Stimulated activated CD4-positive, alpha-beta T cell treated with anti-CD3 and anti-CD28 coated beads, Interleukin-1b, Interleukin-23, amount 100 ng/mL, for 24 hours (primary cell): ENCODE measurements at regions not wholly inside any gene's neighbourhood (a gene's known extent, or its start where the extent isn't known, plus 50 kb on each side); places are given as distances from the start of the nearest gene placed in this dataset.

ENCODE experiments used
- DNase-seq, 4 experiments: peaks; one replicate each; pipeline ENCODE4 v3.0.0-alpha.2; 2020; ENCODE audit warnings: low read depth in 4 of 4, low spot score in 1 of 4

GRCh38 chr2:13576406-13577036 is 859.8 kb downstream of the TRIB2 start:
- DNase-seq = no peak

DNA sequence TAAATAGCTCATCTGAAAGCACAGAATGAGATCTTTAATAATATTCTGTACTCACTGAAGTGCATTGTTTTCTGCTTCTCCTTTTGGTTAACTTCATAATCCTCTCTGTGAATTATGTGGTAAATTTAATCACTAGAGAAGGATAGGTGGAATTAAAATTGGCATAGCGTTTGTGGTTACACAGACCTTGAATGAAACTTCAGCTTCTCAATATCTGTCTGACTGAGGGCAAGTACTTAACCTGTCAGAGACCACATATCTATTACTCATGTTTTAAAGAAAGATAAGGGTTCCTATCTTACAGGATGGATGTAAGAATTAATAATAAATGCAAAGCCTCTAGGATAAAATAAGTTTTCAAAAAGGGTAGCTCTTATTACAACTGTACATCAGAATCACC is 861.8 kb downstream of the TRIB2 start:
- no peak for DNase-seq

GRCh38 chr2:13581471-13581870 is 864.7 kb downstream of the TRIB2 start:
- DNase-seq = no peak

GRCh38 chr2:13583609-13584008 is 866.9 kb downstream of the TRIB2 start:
- no peak for DNase-seq

DNA sequence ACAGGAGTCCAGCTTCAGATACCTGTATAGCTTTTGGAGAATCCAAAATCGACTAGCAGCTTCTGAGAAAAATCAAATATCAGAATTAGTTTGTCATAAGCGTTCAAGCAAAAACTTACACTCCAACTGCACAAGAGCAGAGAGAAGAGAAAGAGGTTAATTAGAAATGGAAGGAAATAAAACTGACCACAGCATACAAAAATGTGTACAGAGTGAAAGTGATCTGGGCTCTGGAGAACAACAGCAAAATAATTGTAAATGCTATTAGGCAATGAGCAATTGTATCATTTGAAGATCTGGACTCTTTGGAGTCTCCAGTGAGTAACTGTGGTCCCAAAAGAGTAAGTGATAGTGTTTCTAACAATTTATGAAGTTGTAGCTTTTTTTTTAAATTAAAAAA is 867.3 kb downstream of the TRIB2 start:
- DNase-seq = no peak

- DNase-seq = no peak
Observed at GRCh38 chr2:13585732-13586131, 869.0 kb downstream of the TRIB2 start.

DNA sequence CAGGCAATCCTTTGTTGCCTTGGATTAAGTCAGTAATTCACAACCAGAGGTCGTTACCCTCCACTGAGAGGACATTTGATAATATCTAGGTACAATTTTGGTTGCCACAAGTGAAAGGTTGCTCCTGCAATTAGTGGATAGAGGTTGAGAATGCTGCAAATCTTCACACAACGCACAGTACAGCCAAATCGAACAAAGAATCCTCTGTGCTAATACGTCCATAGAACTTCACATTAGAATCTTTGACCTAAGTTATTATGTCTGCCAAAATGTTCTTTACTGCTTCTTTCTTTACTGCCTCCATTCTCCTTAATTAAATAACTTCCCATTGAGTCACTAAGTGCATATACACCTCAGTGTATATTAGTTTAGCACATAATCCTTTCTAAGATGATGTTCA is 879.5 kb downstream of the TRIB2 start:
- no peak for DNase-seq

GRCh38 chr2:13597176-13597575 is 880.4 kb downstream of the TRIB2 start:
- no peak for DNase-seq

GRCh38 chr2:13601506-13601905 is 884.8 kb downstream of the TRIB2 start:
- no peak for DNase-seq

DNA sequence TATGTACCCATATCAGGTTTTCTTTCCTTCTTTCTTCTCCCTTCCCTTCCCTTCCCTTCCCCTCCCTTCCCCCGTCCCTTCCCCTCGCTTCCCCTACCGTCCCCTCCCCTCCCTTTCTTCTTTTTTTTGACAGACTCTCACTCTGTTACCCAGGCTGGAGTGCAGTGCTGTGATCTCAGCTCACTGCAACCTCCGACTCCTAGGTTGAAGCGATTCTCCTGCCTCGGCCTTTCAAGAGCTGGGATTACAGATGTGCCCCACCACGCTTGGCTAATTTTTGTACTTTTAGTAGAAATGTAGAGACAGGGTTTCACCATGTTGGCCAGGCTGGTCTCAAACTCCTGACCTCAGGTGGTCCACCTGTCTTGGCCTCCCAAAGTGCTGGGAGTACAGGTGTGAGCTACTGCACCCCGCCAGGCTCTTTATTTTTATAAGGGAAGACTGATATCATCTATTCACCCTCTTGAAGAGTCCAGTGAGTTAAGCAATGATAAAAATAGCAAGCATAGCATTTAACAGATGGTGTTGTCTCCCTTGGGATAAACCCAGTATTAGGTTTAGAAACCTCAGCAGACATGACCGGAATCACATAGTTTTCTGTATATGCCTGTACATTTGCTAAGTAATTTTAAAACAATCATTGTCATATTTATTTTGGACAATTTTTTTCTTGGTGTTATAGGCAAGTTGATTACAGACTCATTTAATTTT is 888.4 kb downstream of the TRIB2 start:
- no peak for DNase-seq

GRCh38 chr2:13607139-13607538 is 890.4 kb downstream of the TRIB2 start:
- DNase-seq = no peak

GRCh38 chr2:13611939-13612338 is 895.2 kb downstream of the TRIB2 start:
- DNase-seq = no peak

DNA sequence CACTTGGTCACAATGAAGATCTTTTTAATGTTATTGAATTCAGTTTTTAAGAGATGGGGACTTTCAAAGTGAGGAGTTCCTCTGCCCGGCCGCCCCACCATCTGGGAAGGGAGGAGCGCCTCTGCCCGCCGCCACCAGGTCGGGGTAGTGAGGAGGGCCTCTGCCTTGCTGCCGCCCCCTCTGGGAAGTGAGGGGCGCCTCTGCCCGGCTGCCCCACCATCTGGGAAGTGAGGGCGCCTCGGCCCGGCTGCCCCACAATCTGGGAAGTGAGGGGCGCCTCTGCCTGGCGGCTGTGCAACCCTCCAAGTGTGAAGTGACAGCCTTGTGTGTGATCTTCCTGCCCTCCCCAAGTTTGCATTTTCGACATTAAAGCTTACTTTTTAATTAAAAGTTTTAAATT is 899.3 kb downstream of the TRIB2 start:
- DNase-seq = no peak

- DNase-seq = no peak
Observed at GRCh38 chr2:13616616-13617015, 899.9 kb downstream of the TRIB2 start.

GRCh38 chr2:13628122-13628521 is 911.4 kb downstream of the TRIB2 start:
- no peak for DNase-seq

DNA sequence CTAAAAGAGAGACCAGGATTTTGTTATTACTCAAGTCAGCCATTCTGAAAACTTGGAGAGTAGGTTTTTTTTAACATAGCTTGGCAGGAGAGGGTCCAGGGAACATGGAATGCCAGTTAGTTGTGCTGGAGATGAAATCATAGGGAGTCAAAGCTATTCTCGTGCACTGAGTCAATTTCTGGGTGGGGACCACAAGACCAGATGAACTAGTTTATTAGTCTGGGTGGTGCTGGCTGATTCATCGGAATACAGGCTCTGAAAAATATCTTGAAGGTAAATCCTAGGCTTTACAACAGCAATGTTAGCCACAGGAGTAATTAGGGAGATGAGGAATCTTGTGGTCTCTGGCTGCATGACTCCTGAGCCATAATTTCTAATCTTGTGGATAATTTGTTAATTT is 921.4 kb downstream of the TRIB2 start:
- no peak for DNase-seq

GRCh38 chr2:13649918-13650317 is 933.2 kb downstream of the TRIB2 start:
- DNase-seq = no peak

DNA sequence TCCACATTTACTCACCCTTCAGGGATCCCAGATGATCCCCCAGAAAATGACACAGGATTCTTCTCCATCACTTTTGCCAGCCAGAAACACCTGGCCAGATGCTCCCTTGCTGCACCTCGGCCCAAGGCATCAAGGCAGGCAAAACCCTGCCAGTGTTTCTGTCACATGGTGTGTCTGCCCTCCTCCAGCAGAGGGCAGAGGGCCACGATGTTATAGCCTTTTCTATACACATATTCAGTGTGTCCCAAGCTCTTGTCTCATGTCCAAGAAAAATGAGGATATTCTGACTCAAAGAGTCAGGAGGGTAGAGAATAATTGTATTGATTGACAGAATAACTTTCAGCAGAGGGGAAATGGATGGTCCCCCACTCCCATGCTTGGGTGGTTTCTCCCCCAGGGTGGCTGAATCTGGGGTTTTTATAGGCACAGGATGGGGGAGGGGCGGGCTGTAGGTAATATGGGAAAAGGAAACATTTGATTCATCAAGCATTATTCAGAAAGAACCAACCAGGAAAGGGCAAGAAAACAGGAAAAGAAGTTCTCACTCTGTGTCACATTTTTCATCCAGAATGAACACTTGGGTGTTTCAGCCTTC is 933.9 kb downstream of the TRIB2 start:
- DNase-seq = no peak

DNA sequence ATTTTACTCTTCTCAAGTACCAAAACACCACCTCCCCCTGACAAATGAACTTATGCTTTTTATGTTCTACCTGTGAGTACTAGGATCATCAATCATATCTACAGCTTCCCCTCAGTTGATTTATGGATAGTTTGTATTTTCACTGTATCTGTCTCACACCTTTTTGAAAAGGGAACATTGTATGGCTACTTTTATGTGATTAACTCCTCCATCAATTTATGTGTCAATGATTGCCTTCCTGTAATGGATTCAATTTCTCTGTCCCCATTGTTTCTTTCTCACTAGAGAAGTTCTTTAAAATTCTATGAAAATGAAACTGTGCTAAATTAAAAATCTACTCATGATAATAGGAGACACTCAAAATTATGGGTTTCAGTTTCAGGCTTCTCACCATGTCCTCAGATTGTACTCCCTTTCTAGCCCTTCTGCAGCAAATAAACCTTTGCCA is 935.0 kb downstream of the TRIB2 start:
- DNase-seq = no peak

GRCh38 chr2:13652531-13653313 is 936.0 kb downstream of the TRIB2 start:
- no peak for DNase-seq

DNA sequence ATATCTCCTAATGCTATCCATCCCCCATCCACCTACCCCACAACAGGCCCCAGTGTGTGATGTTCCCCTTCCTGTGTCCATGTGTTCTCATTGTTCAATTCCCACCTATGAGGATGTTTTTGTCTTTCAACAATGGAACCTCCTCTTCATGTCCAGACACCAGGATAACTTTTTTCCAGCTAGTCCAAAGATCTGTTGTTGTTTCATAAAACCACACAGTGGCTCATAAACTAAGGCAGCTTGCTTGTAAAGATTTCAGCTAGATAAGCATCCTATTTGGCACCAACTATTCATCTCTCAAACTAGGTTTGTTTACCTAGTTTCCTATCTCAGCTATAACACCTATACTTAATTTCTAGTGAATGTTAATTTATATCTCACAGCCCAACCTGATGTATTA is 937.7 kb downstream of the TRIB2 start:
- no peak for DNase-seq

GRCh38 chr2:13660231-13660630 is 943.5 kb downstream of the TRIB2 start:
- DNase-seq = no peak
